Pons (tissue), 1 donor: ENCODE measurements at regions not wholly inside any gene's neighbourhood (a gene's known extent, or its start where the extent isn't known, plus 50 kb on each side); places are given as distances from the start of the nearest gene placed in this dataset.

Source experiments
- DNase-seq: peaks from one replicate; pipeline ENCODE4 v3.0.0-alpha.2; 2016; ENCODE audit warnings: low spot score

- peak; percentile 88 for DNase-seq
Observed at GRCh38 chr2:43106559-43107527, 119.6 kb downstream of the ZFP36L2 start.

GRCh38 chr2:43105586-43106558 lies 120.5 kb downstream of the ZFP36L2 start:
- DNase-seq = peak; percentile 78

GRCh38 chr2:43104763-43105162 lies 121.6 kb downstream of the ZFP36L2 start:
- DNase-seq = no peak

GRCh38 chr2:43104106-43104505 lies 122.3 kb downstream of the ZFP36L2 start:
- no peak for DNase-seq

- no peak for DNase-seq
Observed at GRCh38 chr2:43103093-43103404, 123.4 kb downstream of the ZFP36L2 start.

GRCh38 chr2:43102366-43103092 lies 123.9 kb downstream of the ZFP36L2 start:
- no peak for DNase-seq

- DNase-seq = no peak
Observed at GRCh38 chr2:43101751-43102150, 124.7 kb downstream of the ZFP36L2 start.

GRCh38 chr2:43100883-43101662 lies 125.3 kb downstream of the ZFP36L2 start:
- DNase-seq = peak; percentile 97

GRCh38 chr2:43100362-43100882 lies 126.0 kb downstream of the ZFP36L2 start:
- no peak for DNase-seq

- no peak for DNase-seq
Observed at GRCh38 chr2:43099797-43100196, 126.6 kb downstream of the ZFP36L2 start.

GRCh38 chr2:43098539-43098938 lies 127.9 kb downstream of the ZFP36L2 start:
- DNase-seq = peak; percentile 37

GRCh38 chr2:43097644-43098408 lies 128.6 kb downstream of the ZFP36L2 start:
- DNase-seq = peak; percentile 81

- no peak for DNase-seq
Observed at GRCh38 chr2:43095533-43096295, 130.7 kb downstream of the ZFP36L2 start.

GRCh38 chr2:43092520-43093179 lies 133.8 kb downstream of the ZFP36L2 start:
- DNase-seq = no peak

GRCh38 chr2:43090317-43090716 lies 136.1 kb downstream of the ZFP36L2 start:
- no peak for DNase-seq

- DNase-seq = no peak
Observed at GRCh38 chr2:43088143-43089073, 138.0 kb downstream of the ZFP36L2 start.

- no peak for DNase-seq
Observed at GRCh38 chr2:43087413-43087812, 139.0 kb downstream of the ZFP36L2 start.
